Occipital lobe (tissue), 1 donor: ENCODE measurements at regions not wholly inside any gene's neighbourhood (a gene's known extent, or its start where the extent isn't known, plus 50 kb on each side); places are given as distances from the start of the nearest gene placed in this dataset.
"Not testable (repeated sequence)": the region's sequence is repeated elsewhere in the genome, so short reads cannot be mapped to it uniquely, and the experiment has no call there.

Source experiments
- DNase-seq: peaks from one replicate; lab custom pipeline; 2025; lab: John Stamatoyannopoulos, UW

DNA sequence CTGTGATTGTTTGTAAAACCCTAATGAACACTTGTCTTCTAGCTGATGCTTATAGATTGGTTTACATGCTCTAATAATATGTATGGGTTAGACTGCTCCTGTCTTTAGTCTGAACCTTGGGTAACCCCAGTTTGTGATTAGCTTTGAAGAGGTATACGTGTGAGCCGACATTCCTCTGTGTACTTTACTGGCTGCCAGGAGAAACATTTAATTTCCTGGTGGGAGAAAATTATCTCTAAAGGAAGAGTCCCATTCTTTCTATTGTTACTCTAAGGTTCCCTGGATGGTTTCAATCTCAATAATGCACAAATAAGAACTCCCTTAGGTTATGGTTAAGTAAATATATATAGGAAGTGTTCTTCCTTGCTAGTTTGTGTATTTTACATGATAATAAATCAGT is 143.6 kb upstream of the ZSWIM2 start:
- DNase-seq: no peak

DNA sequence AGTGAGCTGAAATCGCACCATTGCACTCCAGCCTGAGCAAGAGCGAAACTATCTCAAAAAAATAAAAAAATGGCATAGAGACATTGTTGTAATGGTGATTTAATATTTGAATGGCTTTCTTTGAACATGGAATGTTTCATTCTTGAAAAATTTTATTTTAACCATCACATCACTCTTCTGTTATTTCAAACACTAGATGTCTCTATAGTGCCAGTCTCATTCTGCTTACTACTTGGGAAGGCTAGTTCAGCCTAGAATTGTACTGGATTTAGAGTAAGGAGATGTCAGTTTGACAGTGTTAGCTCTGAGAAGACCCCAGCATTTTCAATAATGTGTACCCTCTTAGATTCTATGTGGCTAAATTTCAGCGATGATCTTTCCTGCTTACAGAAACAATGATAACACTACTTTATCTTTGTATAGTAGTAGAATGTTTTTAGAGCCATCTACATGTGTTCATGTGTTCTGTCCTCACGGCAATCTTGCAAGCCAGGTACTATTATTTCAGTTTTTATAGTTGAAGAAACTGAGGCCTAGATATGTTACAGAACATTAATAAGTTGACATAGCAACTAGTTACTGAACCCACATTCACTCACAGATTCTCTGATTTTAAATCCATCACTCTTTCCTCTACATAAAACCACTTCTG is 142.9 kb upstream of the ZSWIM2 start:
- no peak for DNase-seq

DNA sequence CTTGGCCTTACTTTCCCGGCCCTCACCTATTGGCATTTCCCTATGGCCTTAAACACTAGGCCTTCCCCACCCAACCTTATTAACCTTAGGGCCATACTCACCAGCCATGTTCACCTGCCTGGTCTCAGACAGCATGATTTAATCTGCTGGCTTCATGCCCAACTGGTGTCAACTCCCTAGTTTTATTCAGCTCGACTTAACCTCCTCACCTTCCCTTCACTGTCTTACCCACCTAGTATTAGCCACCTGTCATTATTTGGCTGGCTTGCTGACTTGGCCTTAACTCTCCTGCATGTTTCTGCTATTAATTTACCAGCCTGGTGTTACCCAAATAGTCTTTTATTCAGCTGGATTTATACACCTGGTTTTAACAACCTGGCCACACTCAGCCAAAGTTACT is 136.0 kb upstream of the ZSWIM2 start:
- no peak for DNase-seq

DNA sequence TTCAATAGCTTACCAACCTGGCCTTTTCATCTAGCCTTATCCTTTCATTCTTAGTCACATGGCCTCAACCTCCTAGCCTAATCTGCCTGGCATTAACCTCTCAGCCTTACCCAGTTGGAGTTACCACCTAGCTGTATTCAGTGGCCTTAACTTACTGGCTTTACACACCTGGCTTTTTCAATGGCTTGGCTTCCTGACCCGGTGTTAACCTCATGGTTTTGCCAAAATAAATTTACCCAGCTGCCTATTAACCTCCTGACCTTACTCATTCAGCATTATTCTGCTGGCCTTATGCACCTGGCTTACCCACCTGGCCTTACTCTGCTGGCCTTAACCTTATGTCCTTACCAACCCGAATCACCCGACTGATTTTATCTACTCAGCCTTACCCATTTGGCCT is 135.5 kb upstream of the ZSWIM2 start:
- DNase-seq: no peak

- DNase-seq: no peak
These were observed 132.0 kb upstream of the ZSWIM2 start for GRCh38 chr2:186980787-186981550.

GRCh38 chr2:186980117-186980442 is 131.1 kb upstream of the ZSWIM2 start:
- DNase-seq: no peak

GRCh38 chr2:186979439-186980116 is 130.6 kb upstream of the ZSWIM2 start:
- no peak for DNase-seq

DNA sequence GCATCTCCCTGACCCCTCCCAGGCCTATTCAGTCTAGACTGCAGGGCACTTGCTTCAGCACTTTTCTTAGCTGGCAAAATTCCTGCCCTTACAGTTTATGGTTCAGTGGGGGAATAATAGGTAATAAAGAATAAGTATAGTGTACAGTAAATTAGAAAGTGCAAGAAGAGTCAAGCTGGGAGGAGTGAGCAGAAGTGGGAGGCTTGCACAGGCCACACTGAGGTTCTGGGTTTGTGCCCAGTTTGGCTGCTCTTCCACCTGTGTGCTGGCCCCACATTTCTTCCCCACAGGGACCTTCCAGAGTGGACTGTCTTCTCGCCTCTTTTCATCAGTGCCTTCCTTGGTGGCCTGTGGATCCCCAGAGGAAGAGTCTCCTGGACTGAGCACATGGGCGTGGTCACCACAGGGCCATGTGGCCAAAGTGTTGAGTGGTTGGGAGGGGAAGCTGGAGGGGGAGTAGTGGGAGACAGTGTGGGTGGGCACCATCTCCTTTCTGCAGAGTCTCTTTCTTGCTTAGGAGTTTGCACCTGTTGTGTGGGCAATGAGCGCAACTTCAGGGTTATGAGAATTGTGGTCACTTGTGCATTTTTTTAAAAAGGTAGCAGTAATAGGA is 128.6 kb upstream of the ZSWIM2 start:
- DNase-seq: no peak

- DNase-seq: no peak
These were observed 127.4 kb upstream of the ZSWIM2 start for GRCh38 chr2:186976329-186976728.

GRCh38 chr2:186972281-186972970 is 123.5 kb upstream of the ZSWIM2 start:
- no peak for DNase-seq

DNA sequence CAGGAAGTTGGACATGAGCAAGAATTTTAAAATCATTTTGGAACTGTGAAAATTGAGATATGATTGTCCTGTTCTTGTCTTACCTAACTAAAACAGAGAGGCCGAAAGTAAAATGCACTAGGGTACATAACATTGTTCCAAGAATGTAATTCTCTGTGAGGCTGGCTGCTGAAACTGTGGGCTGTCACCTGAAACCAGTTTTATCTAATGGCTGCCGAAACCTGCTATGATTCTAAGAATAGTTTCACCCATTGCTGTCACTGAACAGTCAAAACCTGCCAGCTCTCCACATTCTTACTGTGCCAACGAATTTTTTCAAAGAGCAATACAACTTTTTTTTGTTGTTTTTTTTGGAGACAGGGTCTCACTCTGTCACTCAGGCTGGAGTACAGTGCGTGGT is 119.3 kb upstream of the ZSWIM2 start:
- DNase-seq: no peak

GRCh38 chr2:186966015-186966414 is 117.0 kb upstream of the ZSWIM2 start:
- no peak for DNase-seq

DNA sequence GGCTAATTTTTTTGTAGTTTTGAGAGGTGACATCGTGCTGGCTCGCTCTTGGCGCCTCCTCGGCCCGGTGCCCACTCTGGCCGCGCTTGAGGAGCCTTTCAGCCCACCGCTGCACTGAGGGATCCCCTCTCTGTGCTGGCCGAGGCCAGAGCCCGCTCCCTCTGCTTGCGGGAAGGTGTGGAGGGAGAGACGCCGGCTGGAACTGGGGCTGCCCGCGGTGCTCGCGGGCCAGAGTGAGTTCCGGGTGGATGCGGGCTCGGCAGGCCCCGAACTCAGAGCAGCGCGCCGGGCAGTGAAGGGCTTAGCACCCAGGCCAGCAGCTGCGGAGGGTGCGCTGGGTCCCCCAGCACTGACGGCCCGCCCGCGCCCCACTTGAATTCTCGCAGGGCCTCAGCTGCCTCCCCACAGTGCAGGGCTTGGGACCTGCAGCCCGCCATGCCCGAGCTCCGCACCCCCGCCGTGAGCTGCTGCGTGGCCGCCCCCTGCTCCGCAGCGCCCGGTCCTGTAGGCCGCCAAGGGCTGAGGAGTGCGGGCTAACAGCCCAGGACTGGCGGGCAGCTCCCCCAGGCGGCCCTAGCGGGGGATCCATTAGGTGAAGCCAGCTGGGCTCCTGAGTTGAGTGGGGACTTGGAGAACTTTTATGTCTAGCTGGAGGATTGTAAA is 113.2 kb upstream of the ZSWIM2 start:
- no peak for DNase-seq

DNA sequence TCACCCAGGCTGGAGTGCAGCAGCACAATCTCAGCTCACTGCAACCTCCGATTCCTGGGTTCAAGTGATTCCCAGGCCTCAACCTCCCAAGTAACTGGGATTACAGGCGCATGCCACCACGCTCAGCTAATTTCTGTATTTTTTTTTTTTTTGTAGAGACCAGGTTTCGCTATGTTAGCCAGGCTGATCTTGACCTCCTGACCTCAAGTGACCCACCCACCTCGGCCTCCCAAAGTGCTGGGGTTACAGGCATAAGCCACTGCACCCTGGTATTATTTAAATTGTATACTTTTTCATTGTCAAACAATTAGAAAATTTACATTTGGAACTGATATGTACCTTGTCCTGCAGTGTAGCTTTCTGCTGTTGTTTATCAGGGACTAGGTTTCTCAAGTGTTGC is 111.3 kb upstream of the ZSWIM2 start:
- not testable (repeated sequence) for DNase-seq

DNA sequence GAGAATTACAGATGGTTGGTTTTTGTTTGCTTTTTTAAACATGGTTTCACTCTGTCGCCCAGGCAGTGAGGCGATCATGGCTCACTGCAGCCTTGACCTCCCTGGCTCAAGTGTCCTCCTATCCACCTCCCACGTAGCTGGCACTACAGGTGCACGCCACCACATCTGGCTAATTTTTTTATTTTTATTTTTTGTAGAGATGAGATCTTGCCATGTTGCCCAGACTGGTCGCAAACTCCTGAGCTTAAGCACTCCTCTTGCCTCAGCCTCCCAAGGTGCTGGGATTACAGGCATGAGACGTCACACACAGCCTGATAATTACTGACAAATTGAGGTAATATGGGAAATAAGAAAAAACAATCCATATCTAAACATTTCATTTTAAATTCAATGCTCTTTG is 110.5 kb upstream of the ZSWIM2 start:
- DNase-seq: no peak

DNA sequence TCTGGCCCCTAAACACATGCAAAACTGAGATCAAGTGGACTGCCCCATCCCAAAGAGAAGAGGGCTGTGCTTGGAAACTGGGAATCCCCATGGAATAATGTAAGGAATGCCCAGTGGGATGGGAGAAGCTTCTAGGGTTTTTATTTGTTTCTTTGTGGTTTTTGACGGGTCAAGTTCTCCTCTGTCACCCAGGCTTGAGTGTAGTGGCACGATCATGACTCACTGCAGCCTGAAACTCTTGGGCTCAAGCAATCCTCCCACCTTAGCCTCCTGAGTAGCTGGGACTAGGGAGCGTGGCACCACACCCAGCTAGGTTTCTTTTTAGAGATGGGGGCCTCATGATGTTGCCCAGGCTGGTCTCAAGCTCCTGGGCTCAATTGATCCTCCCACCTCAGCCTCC is 101.7 kb upstream of the ZSWIM2 start:
- DNase-seq: no peak

- DNase-seq: no peak
These were observed 100.8 kb upstream of the ZSWIM2 start for GRCh38 chr2:186949726-186950256.

DNA sequence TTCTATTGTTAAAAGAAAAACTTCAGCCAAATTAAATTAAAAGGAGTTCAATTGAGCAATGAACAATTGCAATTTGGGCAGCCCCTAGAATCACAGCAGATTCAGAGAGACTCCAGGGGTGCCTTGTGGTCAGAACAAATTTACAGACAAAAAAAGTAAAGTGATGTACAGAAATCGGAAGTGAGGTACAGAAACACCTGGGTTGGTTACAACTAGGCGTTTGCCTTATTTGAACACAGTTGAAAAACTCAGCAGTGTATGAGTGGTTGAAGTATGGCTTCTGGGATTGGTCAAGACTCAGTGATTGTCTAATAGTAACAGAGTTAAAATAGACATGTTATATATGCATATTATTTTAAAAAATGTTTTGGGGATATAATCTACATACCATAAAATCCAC is 98.5 kb upstream of the ZSWIM2 start:
- no peak for DNase-seq

DNA sequence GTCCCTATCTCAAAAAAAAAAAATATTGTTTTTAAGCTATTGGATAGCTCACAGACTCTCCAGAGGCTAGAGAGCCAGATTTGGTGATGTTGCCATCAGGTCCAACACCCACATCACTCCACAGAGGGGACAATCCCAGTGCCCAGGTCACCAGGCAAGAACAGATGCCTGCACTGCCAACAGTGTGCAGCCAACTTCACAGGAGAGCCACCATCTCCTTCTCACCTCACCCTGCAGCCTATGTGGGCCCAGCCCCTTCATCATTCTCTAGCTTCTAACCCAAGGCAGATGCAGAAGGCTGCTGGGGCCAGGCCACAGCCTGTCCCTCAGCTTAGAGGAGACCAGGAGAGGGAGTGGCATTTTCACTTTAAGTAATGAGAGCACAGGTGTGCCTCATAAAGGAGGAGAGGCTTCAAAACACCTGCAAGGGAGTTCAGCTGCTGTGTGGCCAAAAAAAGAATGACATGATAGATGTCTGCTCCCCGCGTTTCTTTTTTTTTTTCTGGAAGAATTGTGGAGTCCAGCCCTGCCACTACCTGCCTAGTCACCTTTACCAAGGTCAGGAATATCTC is 98.0 kb upstream of the ZSWIM2 start:
- DNase-seq: no peak

DNA sequence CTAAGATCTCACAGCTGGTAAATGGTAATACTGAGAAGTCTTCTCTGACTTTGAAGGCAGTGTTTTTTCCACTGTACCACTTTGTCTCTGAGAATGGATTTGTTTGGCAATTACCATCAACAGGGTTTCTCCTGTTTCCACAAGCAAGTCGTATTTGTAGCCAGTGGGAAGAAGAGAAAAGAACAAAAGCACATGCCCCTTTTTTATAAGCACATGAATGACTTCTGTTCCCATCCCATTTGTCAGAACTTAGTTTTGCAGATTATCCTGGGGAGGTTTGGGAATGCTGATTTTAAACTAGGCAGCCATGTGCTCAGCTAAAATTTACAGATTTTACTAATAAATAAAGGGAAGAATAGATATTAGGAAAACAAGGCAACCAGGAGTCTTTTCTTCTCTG is 92.9 kb upstream of the ZSWIM2 start:
- no peak for DNase-seq

DNA sequence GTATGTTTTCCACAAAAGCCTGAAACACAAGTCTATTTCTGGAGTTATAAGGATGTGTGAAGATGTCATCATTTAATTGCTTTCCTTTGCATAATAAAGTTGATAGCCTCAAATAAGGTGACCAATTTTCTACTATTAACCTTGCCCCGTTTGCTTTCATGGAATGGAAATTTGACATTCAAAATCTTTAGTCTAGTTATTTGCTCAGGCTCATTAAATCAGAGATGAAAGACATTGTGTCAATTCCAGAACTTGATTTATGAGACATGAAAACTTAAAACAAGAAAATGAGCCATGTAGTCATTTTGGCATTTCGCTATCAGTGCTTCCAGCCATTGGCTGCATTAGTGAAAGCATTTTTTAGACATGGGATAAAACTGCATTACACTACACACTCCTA is 91.5 kb upstream of the ZSWIM2 start:
- no peak for DNase-seq
